ENCODE measurements at regions not wholly inside any gene's neighbourhood (a gene's known extent, or its start where the extent isn't known, plus 50 kb on each side); places are given as distances from the start of the nearest gene placed in this dataset.

GRCh38 chr11:32173977-32174376, 83.1 kb downstream of the RCN1 start:
- TF ChIP-seq, protein P1, sequence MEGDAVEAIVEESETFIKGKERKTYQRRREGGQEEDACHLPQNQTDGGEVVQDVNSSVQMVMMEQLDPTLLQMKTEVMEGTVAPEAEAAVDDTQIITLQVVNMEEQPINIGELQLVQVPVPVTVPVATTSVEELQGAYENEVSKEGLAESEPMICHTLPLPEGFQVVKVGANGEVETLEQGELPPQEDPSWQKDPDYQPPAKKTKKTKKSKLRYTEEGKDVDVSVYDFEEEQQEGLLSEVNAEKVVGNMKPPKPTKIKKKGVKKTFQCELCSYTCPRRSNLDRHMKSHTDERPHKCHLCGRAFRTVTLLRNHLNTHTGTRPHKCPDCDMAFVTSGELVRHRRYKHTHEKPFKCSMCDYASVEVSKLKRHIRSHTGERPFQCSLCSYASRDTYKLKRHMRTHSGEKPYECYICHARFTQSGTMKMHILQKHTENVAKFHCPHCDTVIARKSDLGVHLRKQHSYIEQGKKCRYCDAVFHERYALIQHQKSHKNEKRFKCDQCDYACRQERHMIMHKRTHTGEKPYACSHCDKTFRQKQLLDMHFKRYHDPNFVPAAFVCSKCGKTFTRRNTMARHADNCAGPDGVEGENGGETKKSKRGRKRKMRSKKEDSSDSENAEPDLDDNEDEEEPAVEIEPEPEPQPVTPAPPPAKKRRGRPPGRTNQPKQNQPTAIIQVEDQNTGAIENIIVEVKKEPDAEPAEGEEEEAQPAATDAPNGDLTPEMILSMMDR (IDR thresholded peaks at IDR 0.05; ENCODE audit: unreplicated experiment): no peak
- no peaks in the 10 kb centered on the region for H3K36me3 Mint-ChIP-seq (ENCODE audit: low read depth, unreplicated experiment)
- H3K4me3 Mint-ChIP-seq (ENCODE audit: unreplicated experiment): no peak overlapping the region
- no peaks in the 10 kb centered on the region for H3K27me3 Mint-ChIP-seq (ENCODE audit: unreplicated experiment)
- no peak overlapping the region for H3K27ac Mint-ChIP-seq (ENCODE audit: unreplicated experiment)
- no peaks in the 10 kb centered on the region for H3K9me3 Mint-ChIP-seq (ENCODE audit: unreplicated experiment)
- DNase-seq (ENCODE audit: low spot score): no peak
- H3K4me1 Mint-ChIP-seq (ENCODE audit: unreplicated experiment): peaks cover 3% of the 10 kb centered on the region

DNA sequence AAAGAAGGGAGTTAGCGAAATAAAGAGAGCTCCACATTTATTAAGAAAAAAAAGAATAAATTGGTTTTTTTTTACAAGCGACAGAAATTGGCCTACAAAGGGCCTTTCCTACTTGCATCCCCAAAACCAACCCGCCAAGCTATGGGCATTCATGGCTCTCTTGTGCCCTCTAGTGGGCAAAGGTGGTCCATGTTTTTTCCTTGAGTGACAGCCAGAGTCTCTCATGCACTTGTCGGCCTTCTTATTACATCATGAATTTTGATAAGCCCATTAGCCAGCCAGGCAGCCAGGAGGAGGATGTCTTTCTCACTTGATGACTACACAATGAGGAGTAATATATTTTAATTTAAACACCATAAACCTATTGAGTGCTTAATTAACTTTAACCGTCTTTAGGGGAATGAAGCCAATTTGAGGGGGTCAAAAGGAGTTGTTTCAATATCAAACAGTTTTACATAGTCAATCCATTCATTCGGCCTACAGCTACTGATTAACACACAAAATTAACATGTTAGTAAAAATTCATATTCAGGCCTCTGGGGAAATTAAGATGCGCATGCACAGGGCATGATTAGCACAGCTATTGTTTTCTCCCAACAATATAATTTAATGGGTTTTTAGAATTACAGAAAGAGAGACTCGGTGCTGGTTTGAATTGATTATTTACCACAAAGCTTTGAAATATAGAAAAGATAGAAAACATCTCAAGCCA, 85.5 kb downstream of the RCN1 start:
- Mint-ChIP-seq H3K4me3 (ENCODE audit: unreplicated experiment) (no peak overlapping the region), H3K27ac (ENCODE audit: unreplicated experiment) (no peak overlapping the region), H3K4me1 (ENCODE audit: unreplicated experiment) (peaks cover 3% of the 10 kb centered on the region), H3K9me3 (ENCODE audit: unreplicated experiment) (no peaks in the 10 kb centered on the region), H3K36me3 (ENCODE audit: low read depth, unreplicated experiment) (no peaks in the 10 kb centered on the region), H3K27me3 (ENCODE audit: unreplicated experiment) (no peaks in the 10 kb centered on the region)
- TF ChIP-seq, protein P1 (IDR thresholded peaks at IDR 0.05; ENCODE audit: unreplicated experiment): peak; percentile 91
- peak; percentile 88 for DNase-seq (ENCODE audit: low spot score)

DNA sequence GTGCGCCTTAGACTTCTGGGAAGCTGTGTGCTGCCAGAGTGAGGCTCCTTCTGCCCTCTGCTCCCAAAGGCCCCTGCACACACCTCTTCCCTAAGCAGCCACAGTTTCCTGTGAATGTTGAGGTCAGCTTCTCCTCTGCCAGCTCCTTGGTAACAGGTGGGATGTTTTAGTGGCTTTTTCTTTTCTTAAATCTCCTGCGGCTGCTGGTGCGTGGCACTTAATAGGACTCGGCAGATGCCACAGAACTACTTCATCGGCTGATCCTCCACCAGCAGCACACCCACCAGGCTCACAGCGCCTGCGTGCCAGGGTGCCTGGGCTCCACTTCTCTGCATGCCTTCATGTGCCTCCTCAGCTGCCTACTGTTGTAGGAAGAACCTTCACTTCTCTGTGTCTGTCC, 87.8 kb downstream of the RCN1 start:
- H3K4me1 Mint-ChIP-seq (ENCODE audit: unreplicated experiment): no peaks in the 10 kb centered on the region
- no peaks in the 10 kb centered on the region for H3K27me3 Mint-ChIP-seq (ENCODE audit: unreplicated experiment)
- TF ChIP-seq, protein P1 (IDR thresholded peaks at IDR 0.05; ENCODE audit: unreplicated experiment): no peak
- no peak for DNase-seq (ENCODE audit: low spot score)
- H3K9me3 Mint-ChIP-seq (ENCODE audit: unreplicated experiment): no peaks in the 10 kb centered on the region
- no peaks in the 10 kb centered on the region for H3K36me3 Mint-ChIP-seq (ENCODE audit: low read depth, unreplicated experiment)
- H3K27ac Mint-ChIP-seq (ENCODE audit: unreplicated experiment): no peak overlapping the region
- no peak overlapping the region for H3K4me3 Mint-ChIP-seq (ENCODE audit: unreplicated experiment)

DNA sequence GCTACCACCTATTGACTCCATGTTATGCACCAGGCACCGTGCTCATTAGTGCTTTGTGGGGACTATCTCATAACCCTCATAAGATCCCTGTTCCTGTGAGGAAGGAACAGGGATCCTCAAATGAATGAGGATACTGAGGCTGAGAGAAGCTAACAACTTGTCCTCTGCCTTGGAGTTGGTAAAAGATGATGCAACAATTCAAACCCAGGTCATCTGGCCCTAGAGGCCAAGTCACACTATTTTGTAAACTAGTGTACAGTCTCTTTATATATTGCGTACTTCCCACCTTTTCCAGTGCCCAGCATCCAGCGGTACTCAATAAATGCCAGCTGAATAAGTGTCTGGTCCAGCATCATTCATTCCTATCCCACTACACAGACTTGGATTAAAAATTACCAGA, 92.6 kb downstream of the RCN1 start:
- no peak for DNase-seq (ENCODE audit: low spot score)
- no peaks in the 10 kb centered on the region for H3K36me3 Mint-ChIP-seq (ENCODE audit: low read depth, unreplicated experiment)
- H3K9me3 Mint-ChIP-seq (ENCODE audit: unreplicated experiment): no peaks in the 10 kb centered on the region
- TF ChIP-seq, protein P1 (IDR thresholded peaks at IDR 0.05; ENCODE audit: unreplicated experiment): no peak
- H3K4me3 Mint-ChIP-seq (ENCODE audit: unreplicated experiment): no peak overlapping the region
- H3K4me1 Mint-ChIP-seq (ENCODE audit: unreplicated experiment): no peaks in the 10 kb centered on the region
- H3K27ac Mint-ChIP-seq (ENCODE audit: unreplicated experiment): no peak overlapping the region
- peaks cover 2% of the 10 kb centered on the region for H3K27me3 Mint-ChIP-seq (ENCODE audit: unreplicated experiment)

GRCh38 chr11:32184041-32184722, 93.3 kb downstream of the RCN1 start:
- no peaks in the 10 kb centered on the region for H3K9me3 Mint-ChIP-seq (ENCODE audit: unreplicated experiment)
- no peaks in the 10 kb centered on the region for H3K4me1 Mint-ChIP-seq (ENCODE audit: unreplicated experiment)
- peaks cover 2% of the 10 kb centered on the region for H3K27me3 Mint-ChIP-seq (ENCODE audit: unreplicated experiment)
- H3K36me3 Mint-ChIP-seq (ENCODE audit: low read depth, unreplicated experiment): no peaks in the 10 kb centered on the region
- H3K4me3 Mint-ChIP-seq (ENCODE audit: unreplicated experiment): no peak overlapping the region
- no peak overlapping the region for H3K27ac Mint-ChIP-seq (ENCODE audit: unreplicated experiment)
- DNase-seq (ENCODE audit: low spot score): no peak
- TF ChIP-seq, protein P1 (IDR thresholded peaks at IDR 0.05; ENCODE audit: unreplicated experiment): no peak

Measured in endothelial cell (in vitro differentiated cells).